ENCODE measurements at regions not wholly inside any gene's neighbourhood (a gene's known extent, or its start where the extent isn't known, plus 50 kb on each side); places are given as distances from the start of the nearest gene placed in this dataset.

DNA sequence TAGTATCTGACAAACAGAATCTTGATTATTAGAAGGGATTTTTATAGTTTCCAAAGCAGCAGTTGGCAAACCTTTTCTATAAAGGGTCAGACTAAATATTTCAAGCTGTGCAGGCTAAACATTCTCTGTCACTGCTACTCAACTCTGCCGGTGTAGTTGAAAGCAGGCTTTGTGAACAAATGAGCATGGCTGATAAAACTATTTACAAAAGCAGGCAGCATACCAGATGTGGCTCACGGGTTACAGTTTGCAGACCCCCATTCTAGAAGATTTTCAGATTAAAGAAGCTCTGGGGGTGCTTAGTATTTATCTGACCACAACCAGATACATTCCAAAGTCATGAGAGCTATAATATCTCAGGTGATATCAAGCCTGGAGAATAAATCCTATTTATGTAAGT is 1017.5 kb downstream of the SORCS1 start:
- no peak overlapping the region for H3K4me3 ChIP-seq (ENCODE audit: low read depth, low read length)
- DNase-seq (ENCODE audit: low read depth) = no peak
- TF ChIP-seq, protein P1, sequence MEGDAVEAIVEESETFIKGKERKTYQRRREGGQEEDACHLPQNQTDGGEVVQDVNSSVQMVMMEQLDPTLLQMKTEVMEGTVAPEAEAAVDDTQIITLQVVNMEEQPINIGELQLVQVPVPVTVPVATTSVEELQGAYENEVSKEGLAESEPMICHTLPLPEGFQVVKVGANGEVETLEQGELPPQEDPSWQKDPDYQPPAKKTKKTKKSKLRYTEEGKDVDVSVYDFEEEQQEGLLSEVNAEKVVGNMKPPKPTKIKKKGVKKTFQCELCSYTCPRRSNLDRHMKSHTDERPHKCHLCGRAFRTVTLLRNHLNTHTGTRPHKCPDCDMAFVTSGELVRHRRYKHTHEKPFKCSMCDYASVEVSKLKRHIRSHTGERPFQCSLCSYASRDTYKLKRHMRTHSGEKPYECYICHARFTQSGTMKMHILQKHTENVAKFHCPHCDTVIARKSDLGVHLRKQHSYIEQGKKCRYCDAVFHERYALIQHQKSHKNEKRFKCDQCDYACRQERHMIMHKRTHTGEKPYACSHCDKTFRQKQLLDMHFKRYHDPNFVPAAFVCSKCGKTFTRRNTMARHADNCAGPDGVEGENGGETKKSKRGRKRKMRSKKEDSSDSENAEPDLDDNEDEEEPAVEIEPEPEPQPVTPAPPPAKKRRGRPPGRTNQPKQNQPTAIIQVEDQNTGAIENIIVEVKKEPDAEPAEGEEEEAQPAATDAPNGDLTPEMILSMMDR (IDR thresholded peaks at IDR 0.05; ENCODE audit: control insufficient read depth, extremely low read depth, insufficient read depth) = no peak

DNA sequence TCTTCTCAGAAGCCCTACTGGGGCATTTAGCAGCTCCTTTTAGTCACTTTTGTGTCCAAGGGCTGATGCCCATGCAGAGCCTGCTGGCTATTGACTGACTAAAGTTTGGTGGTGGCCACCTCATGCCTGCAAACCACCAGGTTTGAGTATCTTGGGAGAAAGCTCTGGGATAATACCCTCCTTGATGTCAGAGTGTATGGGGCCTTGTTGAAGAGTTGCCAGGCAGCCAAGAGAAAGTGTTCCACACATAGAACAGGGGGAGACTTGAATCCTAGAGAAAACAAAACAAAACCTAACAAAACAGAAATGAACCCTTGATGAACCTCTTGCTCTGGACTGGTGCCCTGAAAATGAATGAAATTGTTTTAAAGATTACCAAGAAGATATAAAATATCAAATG is 1024.6 kb downstream of the SORCS1 start:
- DNase-seq (ENCODE audit: low read depth) = no peak
- TF ChIP-seq, protein P1 (IDR thresholded peaks at IDR 0.05; ENCODE audit: control insufficient read depth, extremely low read depth, insufficient read depth) = no peak
- H3K4me3 ChIP-seq (ENCODE audit: low read depth, low read length) = no peak overlapping the region

GRCh38 chr10:106136175-106136574 is 1028.3 kb downstream of the SORCS1 start:
- TF ChIP-seq, protein P1 (IDR thresholded peaks at IDR 0.05; ENCODE audit: control insufficient read depth, extremely low read depth, insufficient read depth) = no peak
- H3K4me3 ChIP-seq (ENCODE audit: low read depth, low read length) = no peak overlapping the region
- no peak for DNase-seq (ENCODE audit: low read depth)

DNA sequence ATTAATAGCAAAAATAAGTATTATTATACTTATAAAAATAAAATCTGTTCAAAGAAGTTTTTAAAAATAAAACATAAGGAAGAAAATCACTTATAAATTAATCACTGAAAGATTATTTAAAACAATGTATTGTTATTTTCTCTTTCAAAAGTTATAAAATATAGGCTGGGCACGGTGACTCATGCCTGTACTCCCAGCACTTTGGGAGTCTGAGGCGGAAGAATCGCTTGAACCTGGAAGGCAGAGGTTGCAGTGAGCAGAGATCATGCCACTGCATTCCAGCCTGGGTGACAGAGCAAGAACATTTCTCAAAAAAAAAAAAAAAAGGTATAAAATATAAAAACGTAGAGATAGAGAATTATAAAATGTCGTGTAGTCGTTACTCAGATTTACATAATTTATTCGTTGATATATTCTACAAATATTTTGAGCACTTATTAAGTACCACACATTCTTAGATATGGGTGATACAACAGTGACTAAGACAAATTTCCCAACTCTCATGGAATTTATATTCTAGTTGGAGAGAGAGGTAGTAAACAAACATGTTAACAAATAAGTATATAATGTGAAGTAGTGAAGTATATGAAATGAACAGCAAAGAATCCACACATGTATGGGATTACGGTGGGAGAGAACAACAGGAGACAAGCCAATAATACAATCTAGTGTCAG is 1030.0 kb downstream of the SORCS1 start:
- no peak for DNase-seq (ENCODE audit: low read depth)
- H3K4me3 ChIP-seq (ENCODE audit: low read depth, low read length) = no peak overlapping the region
- TF ChIP-seq, protein P1 (IDR thresholded peaks at IDR 0.05; ENCODE audit: control insufficient read depth, extremely low read depth, insufficient read depth) = no peak

DNA sequence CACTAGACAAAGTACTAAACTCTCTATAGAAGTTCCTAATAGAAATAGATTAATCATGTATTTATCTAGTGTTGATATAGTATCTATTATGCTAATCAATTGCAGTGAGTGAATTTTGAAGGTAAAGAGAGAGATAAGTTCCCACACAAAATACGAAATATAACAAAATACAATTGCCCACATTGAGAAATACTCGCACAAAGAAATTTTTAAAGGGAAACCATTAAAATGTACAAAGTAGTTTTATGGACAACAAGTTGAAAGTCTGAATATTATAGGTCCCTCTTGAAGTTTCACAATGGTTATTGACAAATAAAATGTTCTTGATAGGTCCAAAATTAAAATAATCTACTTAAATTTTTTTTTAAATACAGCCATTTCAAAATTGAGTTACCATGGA is 1031.1 kb downstream of the SORCS1 start:
- no peak for DNase-seq (ENCODE audit: low read depth)
- TF ChIP-seq, protein P1 (IDR thresholded peaks at IDR 0.05; ENCODE audit: control insufficient read depth, extremely low read depth, insufficient read depth) = no peak
- H3K4me3 ChIP-seq (ENCODE audit: low read depth, low read length) = no peak overlapping the region

DNA sequence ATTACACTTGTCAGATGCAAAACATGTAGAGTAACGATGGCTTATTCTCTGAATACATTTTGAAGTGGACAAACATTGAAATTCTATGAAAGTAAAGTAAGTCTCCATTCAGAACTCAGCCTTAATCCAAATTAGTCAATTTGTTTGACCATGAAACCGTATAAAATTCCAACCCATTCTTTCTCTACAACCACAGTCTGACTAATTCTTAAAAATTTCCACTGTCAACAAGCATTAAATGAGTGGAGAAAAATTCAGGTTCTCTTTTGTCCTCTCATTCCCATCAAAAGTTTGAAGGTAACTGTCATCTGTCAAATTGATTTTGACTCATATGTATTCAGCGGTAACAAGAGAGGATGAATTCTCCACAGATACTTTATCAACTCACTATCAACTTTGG is 1031.5 kb downstream of the SORCS1 start:
- TF ChIP-seq, protein P1 (IDR thresholded peaks at IDR 0.05; ENCODE audit: control insufficient read depth, extremely low read depth, insufficient read depth) = no peak
- no peak overlapping the region for H3K4me3 ChIP-seq (ENCODE audit: low read depth, low read length)
- DNase-seq (ENCODE audit: low read depth) = no peak

- DNase-seq (ENCODE audit: low read depth) = no peak
- TF ChIP-seq, protein P1 (IDR thresholded peaks at IDR 0.05; ENCODE audit: control insufficient read depth, extremely low read depth, insufficient read depth) = no peak
- H3K4me3 ChIP-seq (ENCODE audit: low read depth, low read length) = no peak overlapping the region
These were observed 1049.8 kb downstream of the SORCS1 start for GRCh38 chr10:106114656-106115186.

All from LNCaP clone FGC (cell line).